Stimulated activated CD4-positive, alpha-beta T cell treated with anti-CD3 and anti-CD28 coated beads, Interleukin-1b, Interleukin-23, amount 100 ng/mL, for 24 hours (primary cell): ENCODE measurements at regions not wholly inside any gene's neighbourhood (a gene's known extent, or its start where the extent isn't known, plus 50 kb on each side); places are given as distances from the start of the nearest gene placed in this dataset.

Source experiments
- DNase-seq, 4 experiments: peaks; one replicate each; pipeline ENCODE4 v3.0.0-alpha.2; 2020; ENCODE audit warnings: low read depth in 4 of 4, low spot score in 1 of 4

GRCh38 chr16:5430598-5430997 is 333.0 kb upstream of the EEF2KMT start:
- DNase-seq: no peak

DNA sequence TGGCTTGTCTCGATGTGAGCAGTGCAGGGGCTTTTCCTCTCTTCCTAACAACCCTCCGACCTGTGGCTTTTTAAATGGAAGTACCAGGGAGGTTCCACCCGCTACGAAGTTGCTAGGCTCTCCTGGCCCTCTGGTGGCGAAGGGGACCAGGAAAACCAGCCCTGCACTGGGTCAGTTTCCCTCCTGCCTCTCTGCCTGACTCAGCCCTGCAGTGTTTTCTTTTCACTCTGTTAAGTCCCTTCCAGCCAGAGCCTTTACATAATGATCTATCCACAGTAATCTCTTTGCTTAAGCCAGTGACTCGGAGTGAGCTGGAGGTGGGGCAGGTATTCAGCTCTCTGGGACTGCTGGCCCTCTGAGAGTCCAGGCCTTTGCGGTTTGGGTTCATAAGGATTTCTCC is 331.3 kb upstream of the EEF2KMT start:
- no peak for DNase-seq

DNA sequence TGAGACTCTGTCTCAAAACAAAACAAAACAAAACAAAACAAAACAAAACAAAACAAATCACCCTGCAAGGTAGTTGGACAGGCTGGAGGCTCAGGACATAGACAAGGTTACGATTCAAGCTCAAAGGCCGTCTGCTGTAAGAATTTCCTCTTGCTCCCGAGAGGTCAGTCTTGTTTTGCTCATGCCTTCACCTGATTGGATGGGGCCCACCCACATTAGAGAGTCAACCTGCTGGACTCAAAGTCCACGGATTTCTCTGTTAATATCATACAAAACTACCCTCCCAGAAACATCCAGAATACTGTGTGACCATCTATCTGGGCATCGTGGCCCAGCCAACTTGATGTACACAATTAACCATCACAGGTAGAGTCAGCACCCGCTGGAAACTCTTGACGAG is 330.0 kb upstream of the EEF2KMT start:
- DNase-seq: no peak

- no peak for DNase-seq
Measured at GRCh38 chr16:5422643-5423496, 325.3 kb upstream of the EEF2KMT start.

DNA sequence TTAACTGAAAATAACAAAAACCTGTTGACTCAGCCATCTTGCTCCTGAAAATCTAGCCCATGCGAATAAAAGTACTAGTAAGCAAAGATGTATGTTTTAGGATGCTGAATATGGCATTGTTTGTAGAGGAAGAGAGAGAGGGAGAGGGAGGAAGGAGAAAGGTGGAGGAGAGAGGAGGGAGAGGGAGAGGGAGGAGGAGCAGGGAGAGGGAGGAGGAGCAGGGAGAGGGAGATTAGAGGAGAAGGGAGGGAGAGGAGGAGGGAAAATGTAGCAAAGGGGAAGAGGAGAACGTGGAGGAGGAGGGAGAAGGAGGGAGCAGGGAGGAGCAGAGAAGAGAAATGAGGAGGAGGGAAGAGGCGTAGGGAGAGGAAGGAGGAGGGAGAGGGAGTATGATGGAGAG is 324.5 kb upstream of the EEF2KMT start:
- DNase-seq: no peak

GRCh38 chr16:5416013-5416412 is 318.4 kb upstream of the EEF2KMT start:
- DNase-seq: no peak

DNA sequence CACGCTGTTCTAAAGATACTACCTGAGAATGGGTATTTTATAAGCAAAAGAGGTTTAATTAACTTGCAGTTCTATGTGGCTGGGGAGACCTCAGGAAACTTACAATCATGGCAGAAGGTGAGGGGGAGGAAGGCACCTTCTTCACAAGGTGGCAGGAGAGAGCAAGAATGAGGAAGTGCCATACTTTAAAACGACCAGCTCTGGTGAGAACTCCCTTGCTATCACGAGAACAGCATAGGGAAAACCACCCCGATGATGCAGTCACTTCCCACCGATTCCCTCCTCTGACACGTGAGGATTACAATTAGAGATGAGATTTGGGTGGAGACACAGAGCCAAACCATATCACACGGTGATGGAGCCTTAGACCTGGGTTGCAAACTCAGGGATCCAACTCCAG is 317.5 kb upstream of the EEF2KMT start:
- DNase-seq: no peak

GRCh38 chr16:5412731-5413130 is 315.1 kb upstream of the EEF2KMT start:
- DNase-seq: no peak

DNA sequence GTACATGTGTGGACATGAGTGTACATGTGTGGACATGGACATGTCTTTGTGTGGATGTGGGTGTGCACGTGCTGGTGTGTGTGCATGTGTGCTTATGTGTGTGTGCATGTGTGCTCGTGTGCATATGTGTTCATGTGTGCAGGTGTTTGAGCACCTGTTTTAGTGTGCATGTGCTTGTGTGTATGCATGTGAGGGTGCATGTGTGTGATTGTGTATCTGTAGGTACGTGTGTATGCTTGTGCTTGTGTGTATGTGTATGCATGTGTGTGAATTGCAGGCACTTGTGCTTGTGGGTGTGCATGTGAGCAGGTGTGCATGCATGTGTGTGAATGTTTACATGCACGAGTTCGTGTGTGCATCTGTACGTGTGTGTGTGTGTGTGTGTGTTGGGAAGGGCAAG is 300.6 kb upstream of the EEF2KMT start:
- DNase-seq: no peak

DNA sequence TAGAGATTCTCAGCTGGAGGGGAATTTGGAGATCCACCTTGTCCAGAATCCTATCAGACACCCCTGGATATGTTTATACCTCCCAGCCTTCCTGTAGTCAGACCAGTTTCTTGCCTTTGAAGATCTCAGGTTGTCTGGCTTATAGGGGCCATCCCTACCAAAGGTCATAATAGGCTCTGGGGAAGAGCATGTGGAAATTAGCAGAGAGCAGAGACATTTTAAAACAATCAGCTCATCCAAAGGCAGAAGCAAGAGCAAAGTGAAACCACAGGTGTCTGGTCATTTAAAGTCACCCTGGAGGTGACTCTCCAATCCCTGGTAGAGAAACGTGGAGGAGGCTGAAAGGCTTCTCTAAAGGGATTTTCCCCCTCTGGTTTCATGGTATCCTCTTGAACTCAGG is 299.3 kb upstream of the EEF2KMT start:
- no peak for DNase-seq

DNA sequence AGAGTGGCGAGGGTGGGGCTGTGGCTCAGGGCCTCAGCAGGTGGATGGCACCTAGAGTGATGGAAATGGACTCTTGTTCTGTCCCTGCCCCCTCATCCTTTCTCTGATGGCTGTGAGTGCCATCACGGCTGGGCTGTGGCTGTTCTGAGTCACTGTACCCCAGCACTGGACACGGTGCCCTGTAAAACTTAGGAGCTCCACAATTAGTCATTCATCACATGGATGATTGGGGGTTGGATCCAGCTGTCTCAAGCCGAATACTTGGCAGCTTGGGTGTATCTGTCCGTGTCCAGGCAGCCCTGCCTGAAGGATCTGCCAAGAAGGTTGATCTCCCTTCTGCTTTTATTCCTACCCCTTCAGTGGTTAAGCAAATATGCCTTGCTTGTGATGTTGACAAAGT is 295.5 kb upstream of the EEF2KMT start:
- DNase-seq: no peak

DNA sequence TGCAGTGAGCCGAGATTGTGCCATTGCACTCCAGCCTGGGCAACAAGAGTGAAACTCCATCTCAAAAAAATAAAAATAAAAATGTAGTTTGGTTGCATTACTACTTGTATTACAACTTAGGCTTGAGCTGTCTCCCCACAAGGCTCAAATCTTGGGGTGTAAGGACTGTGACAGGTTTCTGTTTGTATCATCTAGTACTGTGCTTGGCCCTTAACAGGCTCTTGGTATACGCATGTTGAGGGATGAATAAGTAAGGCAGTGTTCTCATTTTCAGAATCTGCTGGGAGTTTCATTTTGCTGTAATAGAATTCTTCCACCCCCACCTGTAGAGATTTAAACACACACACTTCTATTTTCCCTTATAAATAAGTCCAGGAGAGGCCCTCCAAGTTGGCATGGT is 289.4 kb upstream of the EEF2KMT start:
- DNase-seq: no peak

DNA sequence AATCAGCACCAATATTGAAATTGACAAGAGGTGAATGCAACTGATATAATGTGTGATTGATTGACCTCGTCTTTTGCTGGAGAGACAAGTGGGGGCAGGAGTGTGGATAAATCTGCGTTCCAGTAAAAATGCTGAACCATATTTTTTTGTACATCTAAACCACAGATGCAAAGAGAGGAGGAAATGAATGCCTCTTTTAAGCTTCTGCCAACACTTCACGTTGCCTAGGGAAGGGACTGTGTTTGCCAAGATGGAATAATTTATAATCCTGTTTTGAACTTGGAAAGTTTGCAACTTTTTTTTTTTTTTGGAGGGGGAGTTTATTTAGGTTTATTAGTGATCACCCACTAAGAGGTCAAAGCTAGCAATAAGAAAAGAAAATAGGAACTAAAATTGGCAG is 288.2 kb upstream of the EEF2KMT start:
- no peak for DNase-seq

GRCh38 chr16:5385115-5385514 is 287.5 kb upstream of the EEF2KMT start:
- DNase-seq: no peak

- no peak for DNase-seq
Measured at GRCh38 chr16:5383737-5384136, 286.1 kb upstream of the EEF2KMT start.

DNA sequence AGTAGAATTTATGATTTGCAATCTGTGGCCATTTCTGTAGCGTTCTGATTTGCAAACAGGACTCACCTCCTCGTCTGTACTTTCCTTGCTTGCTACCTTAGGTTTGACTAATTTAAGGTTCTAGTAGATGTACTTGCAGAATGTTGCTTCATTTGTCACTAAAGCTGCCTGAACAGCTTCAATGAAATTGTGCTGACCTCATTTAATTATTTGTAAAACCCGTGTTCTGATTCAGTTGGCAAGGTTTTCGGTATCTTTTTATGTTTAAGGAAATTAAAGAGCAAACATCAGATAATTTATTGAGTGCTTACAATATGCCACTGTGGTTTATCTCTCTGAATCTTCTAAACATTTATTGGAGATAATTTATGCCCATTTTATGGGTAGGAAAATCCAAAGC is 284.9 kb upstream of the EEF2KMT start:
- no peak for DNase-seq

GRCh38 chr16:5381481-5381880 is 283.9 kb upstream of the EEF2KMT start:
- no peak for DNase-seq

DNA sequence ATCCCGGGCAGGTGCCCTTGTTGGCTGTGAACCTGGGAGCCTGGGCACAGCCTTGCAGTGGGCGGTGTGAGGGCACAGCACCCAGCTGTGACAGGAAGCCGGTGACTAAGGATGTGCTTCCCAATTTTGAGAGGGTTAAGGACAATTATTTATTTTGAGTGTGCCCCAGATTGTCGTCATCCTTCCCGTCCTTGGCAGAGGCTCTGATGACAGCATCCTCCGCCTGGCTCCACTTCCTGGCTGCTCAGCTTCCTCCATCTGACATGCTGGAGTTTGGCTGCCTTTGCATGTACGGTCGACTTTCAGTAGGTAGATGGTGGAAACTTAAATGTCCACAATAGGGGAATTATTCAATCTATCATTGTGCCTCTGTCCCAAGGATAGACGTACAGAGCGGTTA is 282.4 kb upstream of the EEF2KMT start:
- no peak for DNase-seq

GRCh38 chr16:5378531-5378930 is 280.9 kb upstream of the EEF2KMT start:
- DNase-seq: no peak

DNA sequence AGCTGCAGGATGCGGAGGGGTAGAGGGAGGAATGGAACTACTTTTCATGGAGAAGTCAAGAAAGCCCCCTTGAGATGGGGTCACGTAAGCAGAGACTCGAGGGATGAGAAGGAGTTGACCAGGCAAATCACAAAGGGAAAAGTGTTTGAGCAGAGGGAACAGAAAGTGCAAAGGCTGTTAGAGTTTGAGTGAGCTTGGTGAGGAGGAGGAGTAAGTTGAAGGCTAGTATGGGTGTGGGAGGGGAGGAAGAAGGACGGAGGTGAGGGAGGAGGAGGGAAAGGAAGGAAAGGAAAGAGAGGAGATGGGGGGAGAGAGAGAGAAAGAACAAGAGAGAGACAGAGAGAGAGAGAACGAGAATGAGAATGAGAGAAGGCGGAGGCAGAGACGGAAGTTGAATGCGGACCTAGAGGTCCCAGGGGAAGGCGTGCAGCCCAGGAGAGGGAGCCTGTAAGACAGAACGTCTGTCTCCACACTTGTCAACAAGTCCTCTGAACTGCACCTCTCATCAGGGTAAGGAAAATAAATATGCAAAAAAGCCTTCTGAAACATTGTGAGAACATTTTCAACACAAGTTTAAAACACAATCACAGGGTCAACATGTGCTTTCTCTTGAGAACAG is 279.8 kb upstream of the EEF2KMT start:
- DNase-seq: no peak

- DNase-seq: no peak
Measured at GRCh38 chr16:5374184-5374583, 276.6 kb upstream of the EEF2KMT start.

DNA sequence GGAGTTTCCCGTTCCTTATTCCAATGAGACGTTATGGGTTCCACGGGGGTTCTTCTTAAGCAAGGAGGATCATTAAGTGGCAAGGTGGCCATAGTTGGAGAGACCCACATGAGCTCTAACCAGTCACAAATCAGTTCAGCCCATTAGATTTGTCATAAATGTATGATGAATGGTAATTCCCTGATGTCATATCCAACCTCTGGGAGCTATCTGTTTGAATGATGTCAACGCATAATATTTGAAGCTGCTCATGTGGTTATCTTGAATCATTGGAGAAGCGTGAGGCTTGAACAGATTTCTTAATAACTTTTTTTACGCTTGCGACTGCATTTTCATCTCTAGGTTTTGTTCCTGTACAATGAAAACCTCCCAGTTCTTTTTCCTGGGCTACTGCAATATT is 270.4 kb upstream of the EEF2KMT start:
- no peak for DNase-seq

DNA sequence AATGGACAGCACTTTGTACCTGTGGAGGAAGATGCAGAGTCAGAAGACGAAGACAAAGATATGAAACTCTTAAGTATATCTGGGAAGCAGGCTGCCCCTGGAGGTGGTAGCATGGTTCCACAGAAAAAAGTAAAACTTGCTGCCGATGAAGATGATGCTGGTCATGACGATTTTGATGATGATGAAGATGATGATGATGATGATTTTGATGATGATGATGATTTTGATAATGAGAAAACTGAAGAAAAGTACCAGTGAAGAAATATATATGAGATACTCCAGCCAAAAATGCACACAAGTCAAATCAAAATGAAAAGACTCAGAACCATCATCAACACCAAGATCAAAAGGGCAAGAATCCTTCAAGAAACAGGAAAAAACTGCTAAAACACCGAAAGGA is 268.5 kb upstream of the EEF2KMT start:
- no peak for DNase-seq
